Renal cortical epithelial cell (primary cell): ENCODE measurements at regions not wholly inside any gene's neighbourhood (a gene's known extent, or its start where the extent isn't known, plus 50 kb on each side); places are given as distances from the start of the nearest gene placed in this dataset.
A peak's percentile ranks its signal among the peaks of the same experiment; 100 is the strongest.

Experiments used
- DNase-seq: peaks from one replicate; pipeline ENCODE4 v3.0.0-alpha.2; 2011; ENCODE audit warnings: low read depth

GRCh38 chr10:61547297-61547696 lies 94.1 kb upstream of the TMEM26 start:
- DNase-seq, result no peak

- DNase-seq, result no peak
Observed at GRCh38 chr10:61545170-61545569, 92.0 kb upstream of the TMEM26 start.

- DNase-seq, result no peak
Observed at GRCh38 chr10:61543831-61544230, 90.7 kb upstream of the TMEM26 start.

- no peak for DNase-seq
Observed at GRCh38 chr10:61542596-61542995, 89.4 kb upstream of the TMEM26 start.

GRCh38 chr10:61541960-61542359 lies 88.8 kb upstream of the TMEM26 start:
- DNase-seq, result no peak

- DNase-seq, result no peak
Observed at GRCh38 chr10:61539876-61540275, 86.7 kb upstream of the TMEM26 start.

GRCh38 chr10:61529208-61529607 lies 76.0 kb upstream of the TMEM26 start:
- DNase-seq, result no peak

GRCh38 chr10:61503051-61503450 lies 49.9 kb upstream of the TMEM26 start:
- DNase-seq, result peak; percentile 59
